HepG2 (cell line): ENCODE measurements at regions not wholly inside any gene's neighbourhood (a gene's known extent, or its start where the extent isn't known, plus 50 kb on each side); places are given as distances from the start of the nearest gene placed in this dataset.

Experiments used
- ATAC-seq: fragments of 200-7000 bp; cut with Tn5 transposase; 3 replicates; pipeline ENCODE4 v1.9.1; 2020; ENCODE audit warnings: mild to moderate bottlenecking, moderate library complexity
- BruUV-seq: library from RNA; stranded (reverse); fragments of 400-500 nt; replicated peaks from 2 replicates; lab custom pipeline; 2021; lab: Mats Ljungman, UMichigan
- CTCF ChIA-PET: fragments of 300-600 bp; formaldehyde crosslinking; extraction: SDS; loops from one replicate; lab custom pipeline; 2021; ENCODE audit warnings: low total read pairs, inconsistent platforms, low intra/inter-chr PET ratio; lab: Yijun Ruan, JAX
- POLR2A ChIA-PET: fragments of 350-600 bp; sonication (Branson Sonifier 250); formaldehyde crosslinking; loops from one replicate; lab custom pipeline; 2020; ENCODE audit warnings: antibody characterized with exemption, inconsistent platforms; lab: Yijun Ruan, JAX
- DNase-seq: peaks from one replicate; pipeline ENCODE4 v3.0.0-alpha.2; 2015; ENCODE audit warnings: low spot score
- FAIRE-seq: peaks from 3 replicates; lab custom pipeline; 2011; peaks lifted over from hg19 to GRCh38; lab: Jason Lieb, UNC
- H2AFZ ChIP-seq: one replicate; pipeline ENCODE4 v1.6.1; 2011; ENCODE audit warnings: low read length, inconsistent platforms
- H3K27ac ChIP-seq: fragments of 300-600 bp; 3 replicates; pipeline ENCODE4 v1.8.0; 2011; ENCODE audit warnings: mixed run types, mild to moderate bottlenecking, mixed read lengths, low read length, inconsistent platforms; ENCODE audit not compliant: insufficient read depth; ENCODE audit errors: extremely low read length
- H3K27me3 ChIP-seq, 2 experiments: fragments of 200-600 bp in 1 of 2; 2 replicates in 1 of 2; 3 replicates in 1 of 2; pipeline versions ENCODE4 v1.6.0 to v1.8.0; 2011; ENCODE audit warnings: low read length in 2 of 2, mild to moderate bottlenecking in 2 of 2, moderate library complexity in 2 of 2, inconsistent platforms in 1 of 2; ENCODE audit not compliant: insufficient read depth in 2 of 2, control insufficient read depth in 1 of 2
- H3K36me3 ChIP-seq, 2 experiments: fragments of 200-600 bp in 1 of 2; replicated peaks in 1 of 2; 2 replicates in 1 of 2; 3 replicates in 1 of 2; pipeline versions ENCODE4 v1.5.1 to v1.8.0; 2011; ENCODE audit warnings: low read length in 2 of 2, inconsistent platforms in 1 of 2; ENCODE audit not compliant: insufficient read depth in 2 of 2, control insufficient read depth in 1 of 2
- H3K4me1 ChIP-seq: 2 replicates; pipeline ENCODE4 v1.5.1; 2012; ENCODE audit warnings: low read length, inconsistent platforms; ENCODE audit not compliant: insufficient read depth
- H3K4me2 ChIP-seq: 2 replicates; pipeline ENCODE4 v1.6.0; 2011; ENCODE audit warnings: low read depth, low read length, inconsistent platforms
- H3K4me3 ChIP-seq, 3 experiments: fragments of 200-600 bp in 1 of 3; sonication (generic), shearing (Covaris generic) in 1 of 3; replicated peaks in 1 of 3; 2 replicates each; pipeline ENCODE4 v1.5.1; 2011 to 2016; ENCODE audit warnings: low read length in 3 of 3, inconsistent platforms in 2 of 3, low read depth in 2 of 3, mild to moderate bottlenecking in 2 of 3, control low read depth in 1 of 3, mixed read lengths in 1 of 3; ENCODE audit not compliant: insufficient read depth in 1 of 3
- H3K79me2 ChIP-seq: one replicate; pipeline ENCODE4 v1.6.1; 2011; ENCODE audit warnings: low read length, inconsistent platforms; ENCODE audit not compliant: insufficient read depth
- H3K9ac ChIP-seq: 2 replicates; pipeline ENCODE4 v1.6.0; 2011; ENCODE audit warnings: mild to moderate bottlenecking, low read depth, low read length, inconsistent platforms; ENCODE audit not compliant: insufficient read depth
- H3K9me3 ChIP-seq: 2 replicates; pipeline ENCODE4 v1.5.1; 2012; ENCODE audit warnings: mild to moderate bottlenecking, low read length
- H4K20me1 ChIP-seq: 2 replicates; pipeline ENCODE4 v1.6.0; 2011; ENCODE audit warnings: inconsistent platforms, mild to moderate bottlenecking, low read length, moderate library complexity; ENCODE audit not compliant: insufficient read depth
- ATF7-NPFF ChIP-seq: sonication (generic); formaldehyde crosslinking; IDR thresholded peaks from 2 replicates; pipeline ENCODE4 v1.8.1; 2023; ENCODE audit warnings: mild to moderate bottlenecking, low read depth, missing genetic modification reagents, moderate library complexity
- GATAD2A ChIP-seq: IDR thresholded peaks from 2 replicates; pipeline ENCODE4 v1.6.1; 2016
- RAD51 ChIP-seq: fragments of 450-650 bp; IDR thresholded peaks from 2 replicates; pipeline ENCODE4 v1.6.1; 2016; ENCODE audit warnings: borderline replicate concordance
- RARG ChIP-seq: sonication (generic); formaldehyde crosslinking; IDR thresholded peaks from 2 replicates; pipeline ENCODE4 v1.4.0; 2020; ENCODE audit warnings: low read depth, mild to moderate bottlenecking, missing genetic modification reagents
- RCOR2 ChIP-seq: IDR thresholded peaks from 2 replicates; pipeline ENCODE4 v1.6.1; 2016; ENCODE audit warnings: missing biosample characterization, missing genetic modification reagents
- SIX4 ChIP-seq: sonication (generic); formaldehyde crosslinking; IDR thresholded peaks from 2 replicates; pipeline ENCODE4 v1.4.0; 2020; ENCODE audit warnings: missing genetic modification reagents
- SNAPC2 ChIP-seq: sonication (generic); formaldehyde crosslinking; IDR thresholded peaks from 2 replicates; pipeline ENCODE4 v1.8.1; 2022; ENCODE audit warnings: mild to moderate bottlenecking, missing genetic modification reagents
- ZNF282 ChIP-seq: fragments of 450-650 bp; IDR thresholded peaks from 2 replicates; pipeline ENCODE4 v1.6.1; 2018; ENCODE audit not compliant: partially characterized antibody
- ZNF644 ChIP-seq: IDR thresholded peaks from 2 replicates; pipeline ENCODE4 v1.6.1; 2016; ENCODE audit warnings: low read depth
- ZNF670 ChIP-seq: sonication (generic); formaldehyde crosslinking; IDR thresholded peaks from 2 replicates; pipeline ENCODE4 v1.8.0; 2022; ENCODE audit warnings: mild to moderate bottlenecking, missing genetic modification reagents, borderline replicate concordance
- ZNF839 ChIP-seq: sonication (generic); formaldehyde crosslinking; IDR thresholded peaks from 2 replicates; pipeline ENCODE4 v1.4.0; 2020; ENCODE audit warnings: missing genetic modification reagents, mild to moderate bottlenecking, borderline replicate concordance
- ZNF850 ChIP-seq: sonication (generic); formaldehyde crosslinking; conservative IDR thresholded peaks from 2 replicates; pipeline ENCODE4 v1.9.0; 2021; ENCODE audit warnings: mild to moderate bottlenecking, missing genetic modification reagents
- WGBS: methylation state at CpG from one replicate; pipeline ENCODE4 v1.1.6; 2017; ENCODE audit warnings: low lambda C conversion rate; 5-methylcytosine and 5-hydroxymethylcytosine counted together
- in situ Hi-C: cut with HindIII; loops from 2 replicates; pipeline ENCODE4 v1.10.0; 2017; ENCODE audit warnings: low pct_unique_long_range_greater_than_20kb; ENCODE audit not compliant: extremely low pct_ligation_motif_present
- intact Hi-C: fragments of 100-400 bp; cut with micrococcal nuclease; formaldehyde crosslinking; loops from one replicate; pipeline ENCODE4 v1.10.0; 2022; ENCODE audit not compliant: unreplicated experiment
- TF ChIP-seq, protein P1 (sequence below): sonication (generic); formaldehyde crosslinking; IDR thresholded peaks from 2 replicates; pipeline ENCODE4; 2020; ENCODE audit warnings: missing genetic modification reagents, mild to moderate bottlenecking, borderline replicate concordance

DNA sequence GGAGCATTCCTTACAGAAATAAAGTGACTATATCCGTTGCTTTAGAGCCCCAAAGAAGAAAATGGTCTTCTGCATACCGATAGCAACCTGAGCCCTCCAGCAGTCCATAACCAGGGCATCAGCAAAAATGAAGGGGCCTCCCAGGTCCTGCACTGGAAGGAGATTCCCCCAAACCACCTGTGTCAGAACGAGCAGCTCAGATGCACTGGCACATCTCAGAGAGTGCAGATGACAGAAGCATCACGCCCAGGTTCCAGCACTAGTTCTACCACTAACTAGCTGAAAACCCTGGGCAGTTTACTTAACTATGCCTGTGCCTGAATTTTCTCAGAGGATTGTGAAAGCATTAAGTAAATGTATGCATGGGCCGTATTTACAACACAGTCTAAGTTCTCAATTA lies 466.7 kb upstream of the MYT1L start (continued):
- TF ChIP-seq SIX4 (CRISPR knock-in tag) (no peak), RAD51 (no peak), GATAD2A (no peak), ZNF850 (CRISPR knock-in tag) (no peak)

DNA sequence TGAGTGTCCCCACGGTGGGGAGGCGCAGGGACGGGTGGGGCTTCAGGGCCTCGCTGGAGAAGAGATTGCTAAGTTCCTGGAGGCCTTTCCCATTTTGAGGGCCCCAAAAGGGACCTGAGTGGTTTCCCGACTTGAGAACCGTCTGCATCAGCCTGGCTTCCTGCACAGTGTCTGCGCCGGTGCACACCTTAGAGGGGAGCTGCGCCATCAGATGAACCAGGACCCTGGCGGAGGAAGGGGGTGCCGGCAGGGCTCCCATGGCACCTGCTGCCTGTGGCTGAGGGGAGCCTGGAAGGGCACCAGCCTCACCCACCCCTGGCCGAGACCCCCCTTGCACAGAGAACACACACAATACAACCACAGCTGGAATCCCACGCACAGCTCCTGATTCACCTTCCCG lies 465.1 kb upstream of the MYT1L start:
- Histone ChIP-seq H3K4me2 (no peak overlapping the region), H3K27me3 (peaks cover 4 to 56% of the 10 kb centered on the region in 2 experiments; a peak in 3 of 5 replicates), H3K27ac (no peak overlapping the region), H3K9me3 (no peaks in the 10 kb centered on the region), H3K4me3 (no peak overlapping the region), H3K4me1 (no peaks in the 10 kb centered on the region), H4K20me1 (no peaks in the 10 kb centered on the region), H3K9ac (no peak overlapping the region), H2AFZ (no peak overlapping the region), H3K79me2 (no peaks in the 10 kb centered on the region), H3K36me3 (no peaks in the 10 kb centered on the region)
- ChIA-PET POLR2A (no interaction called here), CTCF (no interaction called here)
- in situ Hi-C loops, result no loop called here
- TF ChIP-seq ZNF670 (CRISPR knock-in tag) (no peak), SNAPC2 (no peak), RCOR2 (no peak), ZNF839 (CRISPR knock-in tag) (no peak), ZNF282 (no peak), RARG (CRISPR knock-in tag) (no peak), ZNF644 (CRISPR knock-in tag) (no peak), ATF7-NPFF (CRISPR knock-in tag) (no peak)
- TF ChIP-seq, protein P1, sequence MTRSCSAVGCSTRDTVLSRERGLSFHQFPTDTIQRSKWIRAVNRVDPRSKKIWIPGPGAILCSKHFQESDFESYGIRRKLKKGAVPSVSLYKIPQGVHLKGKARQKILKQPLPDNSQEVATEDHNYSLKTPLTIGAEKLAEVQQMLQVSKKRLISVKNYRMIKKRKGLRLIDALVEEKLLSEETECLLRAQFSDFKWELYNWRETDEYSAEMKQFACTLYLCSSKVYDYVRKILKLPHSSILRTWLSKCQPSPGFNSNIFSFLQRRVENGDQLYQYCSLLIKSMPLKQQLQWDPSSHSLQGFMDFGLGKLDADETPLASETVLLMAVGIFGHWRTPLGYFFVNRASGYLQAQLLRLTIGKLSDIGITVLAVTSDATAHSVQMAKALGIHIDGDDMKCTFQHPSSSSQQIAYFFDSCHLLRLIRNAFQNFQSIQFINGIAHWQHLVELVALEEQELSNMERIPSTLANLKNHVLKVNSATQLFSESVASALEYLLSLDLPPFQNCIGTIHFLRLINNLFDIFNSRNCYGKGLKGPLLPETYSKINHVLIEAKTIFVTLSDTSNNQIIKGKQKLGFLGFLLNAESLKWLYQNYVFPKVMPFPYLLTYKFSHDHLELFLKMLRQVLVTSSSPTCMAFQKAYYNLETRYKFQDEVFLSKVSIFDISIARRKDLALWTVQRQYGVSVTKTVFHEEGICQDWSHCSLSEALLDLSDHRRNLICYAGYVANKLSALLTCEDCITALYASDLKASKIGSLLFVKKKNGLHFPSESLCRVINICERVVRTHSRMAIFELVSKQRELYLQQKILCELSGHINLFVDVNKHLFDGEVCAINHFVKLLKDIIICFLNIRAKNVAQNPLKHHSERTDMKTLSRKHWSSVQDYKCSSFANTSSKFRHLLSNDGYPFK, result no peak
- ATAC-seq, result no peak
- DNase-seq, result no peak
- FAIRE-seq, result no peak
- 60% methylated on average over 10 of the region's 14 CpGs for WGBS
- no TSS peak for BruUV-seq
- intact Hi-C loops, result no loop called here
